Activated CD4-positive, alpha-beta T cell treated with anti-CD3 and anti-CD28 coated beads, Interleukin-2, amount 50 U/mL, for 48 hours (primary cell): ENCODE measurements at regions not wholly inside any gene's neighbourhood (a gene's known extent, or its start where the extent isn't known, plus 50 kb on each side); places are given as distances from the start of the nearest gene placed in this dataset.

Experiments used
- DNase-seq, 2 experiments: peaks; one replicate each; pipeline ENCODE4 v3.0.0-alpha.2; 2020

DNA sequence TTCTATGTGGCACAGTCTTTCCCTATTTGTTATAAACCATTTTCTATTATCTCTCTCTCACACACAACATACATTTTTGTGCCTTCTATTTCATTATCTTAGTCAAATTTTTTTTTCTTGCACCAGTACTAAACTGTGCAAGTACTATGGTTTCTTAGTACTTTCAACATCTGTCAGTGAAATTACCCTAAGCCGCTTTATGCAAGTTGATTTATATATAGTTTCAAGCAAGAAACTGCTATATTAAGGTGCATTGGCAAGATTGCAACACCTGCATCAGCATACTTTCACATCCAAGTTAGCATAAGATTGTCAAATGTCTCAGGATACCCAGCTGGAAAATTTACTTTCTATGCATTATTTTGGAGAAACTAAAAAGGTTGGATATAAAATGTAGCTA is 180.2 kb upstream of the FSTL5 start:
- DNase-seq: no peak

DNA sequence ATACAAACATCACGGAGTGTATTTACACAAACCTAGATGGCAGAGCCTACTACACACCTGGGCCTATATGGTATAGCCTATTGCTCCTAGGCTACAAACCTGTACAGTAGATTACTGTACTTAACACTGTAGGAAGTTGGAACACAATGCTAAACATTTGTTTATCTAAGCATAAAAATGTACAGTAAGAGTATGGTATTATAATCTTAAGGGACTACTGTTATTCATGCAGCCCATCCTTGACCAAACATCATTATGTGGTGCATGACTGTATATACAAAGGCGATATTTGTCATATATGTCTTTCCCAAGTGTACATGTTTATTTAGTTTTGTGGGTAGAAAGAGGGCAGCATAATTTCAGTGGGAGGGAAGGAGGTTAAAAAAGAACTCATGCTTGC is 177.7 kb upstream of the FSTL5 start:
- DNase-seq: no peak

DNA sequence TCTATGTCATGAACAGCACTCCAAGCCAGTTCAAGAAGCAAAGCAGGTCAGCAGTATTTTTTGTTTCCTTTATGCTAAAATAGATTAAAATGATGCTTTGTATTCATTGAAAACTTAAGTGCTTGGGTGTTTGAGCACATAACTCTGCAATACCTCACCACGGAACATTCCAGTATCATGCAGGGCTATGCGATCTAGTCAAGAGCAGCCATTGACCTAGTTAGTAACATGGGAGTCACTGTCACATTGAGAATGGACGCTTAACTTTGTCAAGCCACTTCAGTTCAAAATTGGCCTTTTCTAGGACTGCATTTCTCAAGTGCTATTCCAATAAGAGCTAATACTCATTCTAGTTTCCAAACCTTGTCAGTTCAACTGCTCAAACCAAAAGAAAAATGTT is 160.1 kb upstream of the FSTL5 start:
- DNase-seq: no peak

DNA sequence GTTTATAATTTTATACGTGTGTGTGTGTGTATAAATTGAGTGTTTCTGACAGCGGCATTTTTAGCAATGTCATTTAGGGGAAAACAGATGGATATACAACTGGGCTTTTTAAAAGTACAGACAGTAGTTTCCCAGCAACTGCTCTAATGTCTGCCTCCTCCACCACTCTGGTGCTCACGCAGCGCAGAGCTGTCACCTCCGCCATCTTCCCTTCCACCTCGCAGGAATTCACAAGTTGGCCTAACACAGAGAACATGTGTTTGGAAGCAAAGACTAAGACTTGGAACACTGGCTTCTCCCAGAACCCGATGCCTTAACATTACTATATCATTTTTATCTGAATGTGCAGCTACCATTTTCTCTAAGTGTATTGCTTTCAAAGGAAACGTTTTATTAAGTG is 158.3 kb upstream of the FSTL5 start:
- no peak for DNase-seq

DNA sequence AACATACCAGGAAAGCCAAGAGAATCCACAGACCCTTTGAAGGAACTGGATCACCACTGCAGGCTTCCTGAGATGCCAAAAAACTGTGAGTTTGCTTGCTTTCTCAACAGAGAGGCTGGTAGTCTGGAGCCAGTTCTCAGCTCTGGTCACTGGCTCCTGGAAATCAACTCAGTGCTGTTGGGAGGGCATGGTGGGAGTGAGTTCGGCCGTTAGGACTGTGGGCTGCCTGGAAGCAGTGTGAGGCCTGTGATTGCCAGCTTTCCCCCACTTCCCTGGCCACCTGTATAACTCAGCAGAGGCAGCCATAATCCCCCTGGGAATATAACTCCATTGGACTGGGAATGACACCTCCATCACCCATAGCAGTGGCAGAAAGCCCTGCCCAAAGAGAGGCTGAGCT is 122.0 kb upstream of the FSTL5 start:
- no peak for DNase-seq

DNA sequence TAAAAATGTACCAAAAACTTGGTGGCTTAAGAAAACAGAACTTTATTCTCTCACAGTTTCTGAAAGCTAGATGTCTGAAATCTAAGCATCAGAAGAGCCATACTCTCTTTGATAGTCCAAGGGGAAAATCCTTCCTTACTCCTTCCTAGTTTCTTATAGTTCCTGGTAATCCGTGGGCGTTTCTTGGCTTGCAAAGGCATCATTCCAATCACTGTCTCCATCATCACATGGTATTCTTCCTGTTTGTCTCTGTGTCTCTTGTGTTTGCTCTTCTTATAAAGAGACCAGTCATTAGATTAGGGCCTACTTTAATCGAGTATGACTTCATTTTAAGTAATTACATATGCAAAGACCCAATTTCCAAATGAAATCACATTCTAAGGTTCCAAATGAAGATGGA is 118.9 kb upstream of the FSTL5 start:
- DNase-seq: no peak

DNA sequence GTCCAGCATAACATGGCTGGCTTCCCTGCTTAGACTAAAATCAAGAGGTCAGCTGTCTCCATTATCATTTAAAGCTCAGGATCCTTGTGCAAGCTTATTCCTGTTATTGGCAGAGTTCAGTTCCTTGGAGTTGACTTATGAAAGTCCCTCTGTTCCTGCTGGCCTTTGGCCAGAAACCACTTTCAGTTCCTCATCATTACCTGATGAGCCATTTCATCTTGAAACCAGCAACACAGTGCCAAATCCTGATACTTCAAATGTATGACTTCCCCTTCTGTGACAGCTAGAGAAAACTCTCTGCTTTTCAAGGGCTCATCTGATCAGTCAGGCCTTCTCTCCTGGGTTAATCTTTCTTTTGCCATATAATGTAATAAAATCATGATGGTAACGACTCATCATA is 110.6 kb upstream of the FSTL5 start:
- DNase-seq: no peak

DNA sequence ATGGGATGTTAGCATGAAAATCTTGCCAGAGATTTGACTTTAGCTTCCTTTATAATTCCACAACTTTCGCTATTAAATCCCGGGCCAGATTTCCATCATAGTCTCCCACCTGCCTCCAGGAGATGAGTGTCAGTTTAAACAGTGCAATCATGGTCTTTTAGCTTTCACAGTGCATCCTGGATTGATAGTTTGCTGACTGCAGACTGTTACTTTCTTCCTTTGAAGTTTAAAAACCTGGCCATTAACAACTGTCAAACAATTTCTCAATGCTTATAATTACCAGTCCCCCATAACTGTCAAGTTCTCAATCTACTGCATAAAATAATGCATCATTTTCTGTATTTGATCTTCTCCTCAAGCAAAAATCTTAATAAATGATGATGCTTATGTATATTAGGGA is 108.4 kb upstream of the FSTL5 start:
- DNase-seq: no peak

DNA sequence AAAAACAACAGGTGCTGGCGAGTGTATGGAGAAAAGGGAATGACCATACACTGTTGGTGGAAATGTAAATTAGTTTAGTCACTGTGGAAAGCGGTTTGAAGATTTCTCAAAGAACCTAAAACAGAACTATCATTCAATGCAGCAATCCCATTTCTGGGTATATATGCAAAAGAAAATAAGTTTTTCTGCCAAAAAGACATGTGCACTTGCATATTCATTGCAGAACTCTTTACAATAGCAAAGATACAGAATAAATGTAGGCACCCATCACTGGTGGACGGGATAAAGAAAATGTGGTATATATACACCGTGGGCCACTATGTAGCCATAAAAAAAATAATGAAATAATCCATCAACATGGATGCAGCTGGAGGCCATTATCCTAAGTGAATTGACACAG is 105.1 kb upstream of the FSTL5 start:
- DNase-seq: no peak

DNA sequence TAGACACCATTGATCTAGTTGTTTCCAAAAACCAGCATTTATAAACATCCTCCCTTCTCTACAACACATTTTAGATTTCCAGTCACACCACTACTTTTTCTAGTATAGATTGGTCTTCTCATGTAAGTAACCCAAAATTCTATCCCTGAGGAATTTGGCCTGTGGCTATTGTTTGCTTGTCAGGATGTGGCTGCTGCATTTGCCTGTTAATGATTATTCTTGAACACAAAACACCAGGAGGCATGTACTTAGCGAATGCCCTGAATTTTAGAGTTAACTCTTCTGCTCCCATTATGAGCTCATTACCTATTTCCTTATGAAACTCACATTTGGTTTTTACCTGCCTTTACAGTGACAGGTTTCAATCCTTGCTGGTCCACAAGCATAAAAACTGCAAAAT is 102.0 kb upstream of the FSTL5 start:
- no peak for DNase-seq

DNA sequence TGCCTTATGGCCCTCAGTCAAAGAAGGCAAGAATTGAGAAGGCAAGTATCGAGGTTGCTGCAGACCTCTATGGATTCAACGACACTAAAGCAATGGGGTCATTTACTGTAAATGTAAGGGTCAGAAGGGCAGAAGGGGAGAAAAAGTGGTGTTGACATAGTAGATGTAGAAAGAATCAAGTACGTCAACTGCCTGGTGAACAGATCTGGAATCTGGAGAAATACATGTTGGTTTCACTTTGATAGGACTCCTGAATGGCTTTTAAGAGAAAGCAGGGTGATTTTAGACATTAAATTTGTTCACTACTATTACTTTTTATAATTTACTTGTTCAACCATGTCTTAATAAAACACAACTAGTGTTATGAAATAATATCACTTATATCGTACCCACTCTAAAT is 81.3 kb upstream of the FSTL5 start:
- DNase-seq: no peak

DNA sequence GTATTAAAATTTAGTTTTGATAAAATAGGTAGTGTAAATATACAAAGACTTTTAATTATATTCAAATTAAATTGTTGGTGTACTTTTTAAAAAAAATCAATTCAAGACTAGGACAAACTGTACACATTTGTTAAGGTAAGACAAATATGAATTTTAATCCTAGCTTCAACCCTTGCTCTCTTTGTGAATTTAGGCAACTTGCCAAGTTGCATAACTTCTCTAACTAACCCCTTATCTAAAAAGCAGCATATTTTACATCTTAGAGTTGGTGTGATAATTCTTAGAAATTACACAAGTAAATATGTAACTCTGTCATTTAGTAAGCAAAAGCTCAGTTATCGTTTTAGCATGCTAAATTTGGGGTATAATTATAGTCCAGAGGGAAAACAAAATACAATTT is 78.1 kb upstream of the FSTL5 start:
- no peak for DNase-seq

DNA sequence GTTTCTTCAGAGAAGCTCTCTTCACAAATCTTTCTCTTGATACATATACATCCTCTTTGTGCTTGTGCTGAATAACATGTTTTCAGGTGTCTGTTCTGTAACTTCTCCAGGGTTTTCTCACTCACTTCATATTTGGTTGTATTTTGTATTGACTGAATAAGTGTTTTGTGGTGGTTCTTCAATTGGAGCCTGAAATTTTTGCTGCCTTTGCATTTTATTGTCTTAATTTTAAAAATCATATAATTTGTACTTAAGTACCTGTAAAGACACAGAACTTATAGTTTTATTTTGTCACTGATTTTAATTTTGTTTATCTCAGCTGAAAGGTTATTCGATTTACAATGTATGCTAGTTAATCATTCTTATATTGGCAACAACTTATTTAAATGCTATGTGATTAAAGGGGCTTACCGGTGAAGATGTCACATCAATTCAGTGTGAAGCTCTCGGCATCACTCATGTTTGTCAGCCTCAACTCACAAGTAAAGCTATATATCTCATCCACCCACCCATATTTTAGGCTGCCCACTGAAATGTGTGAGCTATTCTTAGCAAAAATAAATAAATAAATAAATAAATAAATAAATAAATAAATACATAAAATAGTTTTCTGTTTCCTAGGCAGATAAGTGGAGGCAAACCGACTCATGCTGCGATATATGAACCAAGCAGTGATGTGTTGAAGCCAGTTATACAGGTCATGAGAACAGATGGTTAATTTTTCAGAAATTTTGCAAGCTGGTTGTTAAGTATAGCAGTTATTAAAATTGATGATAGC is 76.4 kb upstream of the FSTL5 start:
- DNase-seq: no peak

DNA sequence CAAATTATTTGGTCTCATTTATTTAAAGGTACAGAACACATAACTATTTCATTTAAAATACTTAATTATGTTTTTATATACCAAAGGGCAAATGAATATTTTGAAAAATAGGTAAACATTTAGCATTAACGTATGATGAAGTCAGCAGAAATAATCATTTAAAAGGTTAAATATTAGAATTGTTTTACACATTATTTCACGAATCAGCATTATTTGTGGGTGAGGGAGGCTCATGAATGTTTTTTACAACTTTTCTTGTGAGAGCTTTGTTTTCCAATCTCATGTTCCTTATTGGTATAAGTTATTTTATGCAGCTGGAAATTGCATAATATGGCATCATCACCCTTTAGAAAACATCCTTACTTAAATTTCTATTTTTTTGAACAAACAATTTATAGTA is 73.9 kb upstream of the FSTL5 start:
- no peak for DNase-seq

DNA sequence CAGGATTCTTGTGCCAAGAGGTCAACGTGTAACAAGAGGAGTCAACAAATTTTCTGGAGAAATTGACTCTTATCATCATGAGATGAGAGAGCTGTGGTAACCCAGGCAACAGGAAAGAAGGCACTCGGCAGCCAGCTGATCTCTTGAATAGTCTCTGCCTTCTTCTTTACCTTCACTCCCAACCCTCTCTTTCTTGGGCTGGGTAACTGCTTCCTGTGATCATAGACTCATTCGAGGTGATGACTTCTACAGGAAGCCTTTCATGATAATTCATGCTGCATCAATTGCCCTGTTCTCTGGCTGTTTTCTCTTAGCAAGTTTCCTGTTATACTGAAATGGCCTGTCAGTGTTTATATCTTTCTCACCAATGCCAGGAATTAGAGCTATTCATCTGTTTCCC is 70.8 kb upstream of the FSTL5 start:
- no peak for DNase-seq

DNA sequence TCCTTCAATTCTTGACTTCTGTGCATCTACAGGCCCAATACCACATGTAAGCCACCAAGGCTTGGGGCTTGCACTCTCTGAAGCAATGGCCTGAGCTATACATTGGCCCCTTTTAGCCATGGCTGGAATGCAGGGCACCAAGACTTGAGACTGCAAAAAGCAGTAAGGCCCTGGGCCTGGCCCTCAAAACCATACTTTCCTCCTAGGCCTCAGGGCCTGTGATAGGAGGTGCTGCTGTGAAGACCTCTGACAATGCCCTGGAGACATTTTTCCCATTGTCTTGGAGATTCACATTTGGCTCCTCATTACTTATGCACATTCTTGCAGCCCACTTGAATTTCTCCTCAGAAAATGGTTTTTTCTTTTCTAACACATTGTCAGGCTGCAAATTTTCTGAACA is 68.5 kb upstream of the FSTL5 start:
- DNase-seq: no peak

DNA sequence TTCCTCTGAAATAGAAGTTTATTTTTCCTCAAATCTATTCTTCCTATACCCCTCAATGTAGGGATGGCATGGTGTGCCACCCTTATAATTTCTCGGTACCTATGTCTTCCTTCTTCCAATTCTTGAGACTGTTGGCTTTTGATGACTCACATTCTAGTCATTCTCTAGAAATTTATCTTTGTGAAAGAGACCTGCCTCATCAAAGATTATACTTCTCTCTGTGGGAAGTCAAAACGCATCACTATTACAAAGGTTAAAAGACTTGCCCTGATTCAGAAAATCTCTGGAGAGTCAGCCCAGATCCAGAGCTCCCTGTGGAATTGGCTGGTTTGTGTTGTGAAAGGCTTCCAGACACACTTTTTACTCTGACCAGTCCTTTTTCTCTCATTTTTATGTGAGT is 65.9 kb upstream of the FSTL5 start:
- DNase-seq: no peak

DNA sequence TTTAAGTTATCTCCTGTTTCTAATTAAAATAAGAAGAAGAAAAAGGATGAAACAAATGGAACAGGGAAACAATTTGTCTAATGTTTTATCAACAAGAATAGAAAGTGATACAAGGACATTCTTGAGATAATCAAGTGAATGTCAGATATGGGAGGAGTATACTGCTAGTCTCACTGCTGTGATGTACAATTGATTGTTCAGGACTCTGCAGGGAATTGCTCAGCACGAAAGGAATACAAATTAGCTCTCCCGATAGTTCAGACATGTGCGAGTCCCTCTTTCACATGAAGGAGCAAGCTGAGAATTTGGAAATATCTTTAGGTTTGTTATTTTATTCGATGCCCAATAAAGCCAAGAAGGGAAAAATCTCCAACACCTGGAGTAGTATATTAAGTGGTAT is 57.3 kb upstream of the FSTL5 start:
- DNase-seq: no peak
